OCI-LY7 (cell line): ENCODE measurements at regions not wholly inside any gene's neighbourhood (a gene's known extent, or its start where the extent isn't known, plus 50 kb on each side); places are given as distances from the start of the nearest gene placed in this dataset.

ENCODE experiments used
- BruUV-seq: library from RNA; stranded (reverse); fragments of 400-500 nt; replicated peaks from 2 replicates; lab custom pipeline; 2021; lab: Mats Ljungman, UMichigan
- CTCF ChIA-PET: fragments of 300-600 bp; sonication (Branson Sonifier 250); formaldehyde crosslinking; loops from one replicate; lab custom pipeline; 2022; ENCODE audit warnings: antibody characterized with exemption; ENCODE audit not compliant: unreplicated experiment; lab: Charles Lee
- POLR2A ChIA-PET: fragments of 300-600 bp; sonication (Branson Sonifier 250); formaldehyde crosslinking; loops from one replicate; lab custom pipeline; 2022; ENCODE audit warnings: antibody characterized with exemption; lab: Charles Lee
- DNase-seq: peaks from one replicate; pipeline ENCODE4 v3.0.0-alpha.2; 2015; ENCODE audit warnings: low spot score
- H2AFZ ChIP-seq: fragments of 200-600 bp; sonication (generic), shearing (Covaris generic); 2 replicates; pipeline ENCODE4 v1.6.1; 2014; ENCODE audit warnings: mild to moderate bottlenecking, antibody characterized with exemption, low read length, moderate library complexity
- H3K27ac ChIP-seq: fragments of 200-600 bp; sonication (generic); 2 replicates; pipeline ENCODE4 v1.5.1; 2014; ENCODE audit warnings: mixed run types, low read depth, mild to moderate bottlenecking, moderate library complexity, low read length, inconsistent platforms; ENCODE audit not compliant: poor library complexity, severe bottlenecking
- H3K36me3 ChIP-seq: fragments of 200-600 bp; sonication (generic); 2 replicates; pipeline ENCODE4 v1.6.1; 2014; ENCODE audit warnings: mild to moderate bottlenecking, antibody characterized with exemption, low read length, moderate library complexity, mixed read lengths; ENCODE audit not compliant: insufficient read depth
- H3K4me1 ChIP-seq: fragments of 200-600 bp; sonication (generic); 2 replicates; pipeline ENCODE4 v1.5.1; 2014; ENCODE audit warnings: mild to moderate bottlenecking, low read length; ENCODE audit not compliant: insufficient read depth, poor library complexity, severe bottlenecking
- H3K4me2 ChIP-seq: fragments of 200-600 bp; sonication (generic); 2 replicates; pipeline ENCODE4 v1.6.1; 2014; ENCODE audit warnings: mild to moderate bottlenecking, low read length
- H3K4me3 ChIP-seq: fragments of 200-600 bp; sonication (generic); 2 replicates; pipeline ENCODE4 v1.5.1; 2014; ENCODE audit warnings: mild to moderate bottlenecking, low read depth, low read length; ENCODE audit not compliant: poor library complexity, severe bottlenecking
- H3K79me2 ChIP-seq: fragments of 200-600 bp; sonication (generic); 2 replicates; pipeline ENCODE4 v1.6.1; 2016; ENCODE audit warnings: low read depth, mild to moderate bottlenecking, low read length, moderate library complexity, mixed read lengths; ENCODE audit not compliant: insufficient read depth
- H3K9me2 ChIP-seq: fragments of 200-600 bp; sonication (generic); 2 replicates; pipeline ENCODE4 v1.6.1; 2016; ENCODE audit warnings: mild to moderate bottlenecking, low read length, mixed read lengths; ENCODE audit not compliant: insufficient read depth
- H3K9me3 ChIP-seq: fragments of 200-600 bp; sonication (generic); 2 replicates; pipeline ENCODE4 v1.6.1; 2014; ENCODE audit warnings: mild to moderate bottlenecking, mixed run types, low read length, mixed read lengths
- H4K20me1 ChIP-seq: fragments of 200-600 bp; sonication (generic); 2 replicates; pipeline ENCODE4 v1.6.1; 2014; ENCODE audit warnings: mild to moderate bottlenecking, antibody characterized with exemption, low read length, moderate library complexity, mixed read lengths; ENCODE audit not compliant: insufficient read depth
- EZH2phosphoT487 ChIP-seq: fragments of 200-600 bp; sonication (generic); IDR thresholded peaks from 2 replicates; pipeline ENCODE4 v1.6.1; 2018; ENCODE audit warnings: low read depth, borderline replicate concordance, mild to moderate bottlenecking, mixed run types, antibody characterized with exemption, low read length, moderate library complexity, mixed read lengths
- intact Hi-C: fragments of 100-400 bp; cut with micrococcal nuclease; formaldehyde crosslinking; loops from one replicate; pipeline ENCODE4 v1.10.0; 2022; ENCODE audit not compliant: unreplicated experiment
- TF ChIP-seq, protein P1 (sequence below): fragments of 200-600 bp; sonication (generic); conservative IDR thresholded peaks from 2 replicates; pipeline ENCODE4 v1.5.1; 2014; ENCODE audit warnings: mild to moderate bottlenecking, antibody characterized with exemption, low read length, moderate library complexity, mixed read lengths

DNA sequence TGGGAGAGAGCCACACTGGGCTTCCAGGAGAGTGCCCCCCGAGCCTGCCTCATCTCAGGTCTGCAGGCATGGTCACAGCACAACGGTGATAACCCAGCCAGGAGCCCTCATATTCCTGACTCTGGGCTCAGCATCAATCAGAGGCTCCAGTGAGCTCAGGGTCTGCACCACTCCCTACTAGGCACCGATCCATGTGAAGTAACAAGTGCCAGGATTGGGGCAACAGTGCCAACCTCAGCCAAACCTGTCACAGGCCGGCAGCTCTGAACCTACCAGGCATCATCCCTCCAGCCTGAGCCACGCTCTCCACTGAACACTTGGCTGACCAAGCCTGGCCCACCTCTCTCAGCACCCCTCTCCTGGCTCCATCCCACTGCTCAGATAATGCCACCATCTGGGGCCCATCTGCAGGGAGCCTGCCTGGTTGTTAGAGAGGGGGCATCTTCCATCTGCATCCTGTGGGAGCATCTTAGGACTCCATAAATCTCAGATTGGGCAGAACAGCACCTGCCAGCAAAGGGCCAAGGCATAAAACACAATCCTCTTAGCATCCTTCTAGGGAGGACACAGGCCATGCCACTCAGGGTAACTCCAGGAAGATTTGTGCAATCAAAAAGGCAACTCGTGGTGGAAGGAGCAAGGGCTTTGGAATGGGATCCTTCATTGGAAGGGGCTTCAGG lies 213.7 kb upstream of the CSF3R start:
- CTCF ChIA-PET = no interaction called here
- no peak overlapping the region for H3K27ac ChIP-seq

DNA sequence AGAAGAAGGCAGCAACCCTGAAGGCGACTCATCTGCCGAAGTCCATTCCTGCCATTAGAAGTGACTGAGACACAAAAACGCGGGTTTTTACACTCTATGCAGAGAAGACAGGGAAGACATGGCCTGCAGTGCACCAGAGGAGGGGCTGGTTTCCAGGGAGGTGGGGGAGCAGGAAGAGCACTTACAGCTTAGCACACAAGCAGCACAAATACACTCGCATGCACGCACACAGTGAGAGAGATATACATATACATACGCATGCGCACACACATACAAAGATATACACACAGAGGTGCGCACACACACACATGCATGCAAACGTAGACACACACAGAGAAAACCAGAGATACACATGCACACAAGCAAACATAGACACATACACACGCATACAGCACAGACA lies 210.9 kb upstream of the CSF3R start:
- Histone ChIP-seq H2AFZ (no peak overlapping the region), H4K20me1 (no peaks in the 10 kb centered on the region), H3K4me2 (no peak overlapping the region), H3K9me3 (no peaks in the 10 kb centered on the region), H3K36me3 (no peaks in the 10 kb centered on the region), H3K4me3 (no peak overlapping the region), H3K79me2 (no peaks in the 10 kb centered on the region), H3K9me2 (no peaks in the 10 kb centered on the region), H3K27ac (no peak overlapping the region), H3K4me1 (no peaks in the 10 kb centered on the region)
- TF ChIP-seq, protein P1, sequence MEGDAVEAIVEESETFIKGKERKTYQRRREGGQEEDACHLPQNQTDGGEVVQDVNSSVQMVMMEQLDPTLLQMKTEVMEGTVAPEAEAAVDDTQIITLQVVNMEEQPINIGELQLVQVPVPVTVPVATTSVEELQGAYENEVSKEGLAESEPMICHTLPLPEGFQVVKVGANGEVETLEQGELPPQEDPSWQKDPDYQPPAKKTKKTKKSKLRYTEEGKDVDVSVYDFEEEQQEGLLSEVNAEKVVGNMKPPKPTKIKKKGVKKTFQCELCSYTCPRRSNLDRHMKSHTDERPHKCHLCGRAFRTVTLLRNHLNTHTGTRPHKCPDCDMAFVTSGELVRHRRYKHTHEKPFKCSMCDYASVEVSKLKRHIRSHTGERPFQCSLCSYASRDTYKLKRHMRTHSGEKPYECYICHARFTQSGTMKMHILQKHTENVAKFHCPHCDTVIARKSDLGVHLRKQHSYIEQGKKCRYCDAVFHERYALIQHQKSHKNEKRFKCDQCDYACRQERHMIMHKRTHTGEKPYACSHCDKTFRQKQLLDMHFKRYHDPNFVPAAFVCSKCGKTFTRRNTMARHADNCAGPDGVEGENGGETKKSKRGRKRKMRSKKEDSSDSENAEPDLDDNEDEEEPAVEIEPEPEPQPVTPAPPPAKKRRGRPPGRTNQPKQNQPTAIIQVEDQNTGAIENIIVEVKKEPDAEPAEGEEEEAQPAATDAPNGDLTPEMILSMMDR = no peak
- TF ChIP-seq EZH2phosphoT487 = no peak
- no TSS peak for BruUV-seq
- ChIA-PET POLR2A (no interaction called here), CTCF (no interaction called here)
- intact Hi-C loops = no loop called here
- DNase-seq = no peak

More for the DNA sequence above, 213.7 kb upstream of the CSF3R start:
- TF ChIP-seq, protein P1 = no peak
- no peak for TF ChIP-seq EZH2phosphoT487
- H3K4me1 ChIP-seq = no peaks in the 10 kb centered on the region
- POLR2A ChIA-PET = interaction anchor here (0.7 kb wide), 1 partner anchor 360 kb away, joined by 3 read pairs; no protein-coding TSS in a partner anchor
- intact Hi-C loops = no loop called here
- H3K4me3 ChIP-seq = no peak overlapping the region
- H3K4me2 ChIP-seq = no peak overlapping the region
- no peaks in the 10 kb centered on the region for H3K9me3 ChIP-seq
- H3K9me2 ChIP-seq = no peaks in the 10 kb centered on the region
- no peaks in the 10 kb centered on the region for H3K79me2 ChIP-seq
- no peak for DNase-seq
- H4K20me1 ChIP-seq = no peaks in the 10 kb centered on the region
- no TSS peak for BruUV-seq
- H2AFZ ChIP-seq = no peak overlapping the region
- H3K36me3 ChIP-seq = no peaks in the 10 kb centered on the region

DNA sequence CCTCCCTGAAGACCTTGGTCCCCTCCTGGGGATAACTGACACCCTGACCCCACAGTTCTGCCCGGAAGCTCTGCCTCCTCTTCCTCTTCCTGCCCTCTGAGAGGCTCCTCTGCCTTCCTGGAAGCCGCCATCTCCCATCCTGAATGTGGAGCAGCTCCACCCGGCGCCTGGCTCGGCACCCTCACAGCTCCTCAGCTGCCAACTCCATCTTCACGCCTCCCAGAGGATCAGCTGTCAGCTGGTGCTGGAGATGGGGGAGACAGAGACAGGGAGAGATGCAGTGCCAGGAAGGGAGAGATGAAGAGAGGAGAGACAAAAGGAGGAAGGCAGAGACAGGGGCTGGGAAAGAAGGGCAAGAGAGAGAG lies 210.4 kb upstream of the CSF3R start:
- Histone ChIP-seq H3K9me3 (no peaks in the 10 kb centered on the region), H2AFZ (no peak overlapping the region), H3K4me1 (no peaks in the 10 kb centered on the region), H3K4me2 (no peak overlapping the region), H4K20me1 (no peaks in the 10 kb centered on the region), H3K9me2 (no peaks in the 10 kb centered on the region), H3K79me2 (no peaks in the 10 kb centered on the region), H3K36me3 (no peaks in the 10 kb centered on the region), H3K27ac (no peak overlapping the region), H3K4me3 (no peak overlapping the region)
- BruUV-seq = no TSS peak
- intact Hi-C loops = no loop called here
- TF ChIP-seq EZH2phosphoT487 = no peak
- TF ChIP-seq, protein P1 = no peak
- ChIA-PET CTCF (no interaction called here), POLR2A (no interaction called here)
- DNase-seq = no peak
